ENCODE measurements at regions not wholly inside any gene's neighbourhood (a gene's known extent, or its start where the extent isn't known, plus 50 kb on each side); places are given as distances from the start of the nearest gene placed in this dataset.
"Not testable (repeated sequence)": the region's sequence is repeated elsewhere in the genome, so short reads cannot be mapped to it uniquely, and the experiment has no call there.

- Histone ChIP-seq H3K27ac (ENCODE audit: low read depth, low read length) (no peak overlapping the region), H3K9me3 (ENCODE audit: control insufficient read depth in 5 of 5, low read length in 5 of 5) (peaks cover 0 to 14% (median 0%) of the 10 kb centered on the region in 5 donors), H3K27me3 (ENCODE audit: control insufficient read depth in 5 of 5, insufficient read depth in 4 of 5, low read length in 5 of 5) (no peaks in the 10 kb centered on the region), H3K4me3 (ENCODE audit: low read depth in 1 of 5, low read length in 5 of 5) (no peak overlapping the region), H3K4me1 (ENCODE audit: control insufficient read depth in 5 of 5, insufficient read depth in 5 of 5, low read length in 5 of 5) (no peaks in the 10 kb centered on the region), H3K36me3 (ENCODE audit: control insufficient read depth in 5 of 5, insufficient read depth in 5 of 5, low read length in 5 of 5) (no peaks in the 10 kb centered on the region), H3K9ac (ENCODE audit: low read length in 5 of 5) (no peak overlapping the region)
Observed at GRCh38 chr4:100340512-100341485, 150.5 kb upstream of the DDIT4L start.

GRCh38 chr4:100339870-100340269 lies 149.6 kb upstream of the DDIT4L start:
- Histone ChIP-seq H3K9ac (ENCODE audit: low read length in 5 of 5) (no peak overlapping the region), H3K36me3 (ENCODE audit: control insufficient read depth in 5 of 5, insufficient read depth in 5 of 5, low read length in 5 of 5) (no peaks in the 10 kb centered on the region), H3K4me3 (ENCODE audit: low read depth in 1 of 5, low read length in 5 of 5) (no peak overlapping the region), H3K27ac (ENCODE audit: low read depth, low read length) (no peak overlapping the region), H3K27me3 (ENCODE audit: control insufficient read depth in 5 of 5, insufficient read depth in 4 of 5, low read length in 5 of 5) (no peaks in the 10 kb centered on the region), H3K9me3 (ENCODE audit: control insufficient read depth in 5 of 5, low read length in 5 of 5) (peaks cover 0 to 17% (median 0%) of the 10 kb centered on the region in 5 donors), H3K4me1 (ENCODE audit: control insufficient read depth in 5 of 5, insufficient read depth in 5 of 5, low read length in 5 of 5) (no peaks in the 10 kb centered on the region)

GRCh38 chr4:100333491-100333890 lies 143.2 kb upstream of the DDIT4L start:
- H3K9ac ChIP-seq (ENCODE audit: low read length in 5 of 5); H3K27ac ChIP-seq (ENCODE audit: low read depth, low read length); H3K27me3 ChIP-seq (ENCODE audit: control insufficient read depth in 5 of 5, insufficient read depth in 4 of 5, low read length in 5 of 5); H3K4me3 ChIP-seq (ENCODE audit: low read depth in 1 of 5, low read length in 5 of 5); H3K4me1 ChIP-seq (ENCODE audit: control insufficient read depth in 5 of 5, insufficient read depth in 5 of 5, low read length in 5 of 5); H3K36me3 ChIP-seq (ENCODE audit: control insufficient read depth in 5 of 5, insufficient read depth in 5 of 5, low read length in 5 of 5): not testable (repeated sequence)
- H3K9me3 ChIP-seq (ENCODE audit: control insufficient read depth in 5 of 5, low read length in 5 of 5) = peaks cover 2 to 27% (median 7%) of the 10 kb centered on the region in 5 donors

- peaks cover 0 to 25% (median 15%) of the 10 kb centered on the region in 5 donors for H3K4me1 ChIP-seq (ENCODE audit: control insufficient read depth in 5 of 5, insufficient read depth in 5 of 5, low read length in 5 of 5)
- H3K9me3 ChIP-seq (ENCODE audit: control insufficient read depth in 5 of 5, low read length in 5 of 5) = no peaks in the 10 kb centered on the region
- no peaks in the 10 kb centered on the region for H3K27me3 ChIP-seq (ENCODE audit: control insufficient read depth in 5 of 5, insufficient read depth in 4 of 5, low read length in 5 of 5)
- H3K27ac ChIP-seq (ENCODE audit: low read depth, low read length) = no peak overlapping the region
- no peaks in the 10 kb centered on the region for H3K36me3 ChIP-seq (ENCODE audit: control insufficient read depth in 5 of 5, insufficient read depth in 5 of 5, low read length in 5 of 5)
- H3K9ac ChIP-seq (ENCODE audit: low read length in 5 of 5) = peak overlapping the region in 2 of 5 donors; percentile 23 to 32
- H3K4me3 ChIP-seq (ENCODE audit: low read depth in 1 of 5, low read length in 5 of 5) = peak overlapping the region in 4 of 5 donors; percentile 16 to 44 (median 29)
Observed at GRCh38 chr4:100317032-100317864, 127.0 kb upstream of the DDIT4L start.

- H3K36me3 ChIP-seq (ENCODE audit: control insufficient read depth in 5 of 5, insufficient read depth in 5 of 5, low read length in 5 of 5) = no peaks in the 10 kb centered on the region
- H3K9me3 ChIP-seq (ENCODE audit: control insufficient read depth in 5 of 5, low read length in 5 of 5) = no peaks in the 10 kb centered on the region
- no peak overlapping the region for H3K4me3 ChIP-seq (ENCODE audit: low read depth in 1 of 5, low read length in 5 of 5)
- no peaks in the 10 kb centered on the region for H3K27me3 ChIP-seq (ENCODE audit: control insufficient read depth in 5 of 5, insufficient read depth in 4 of 5, low read length in 5 of 5)
- H3K27ac ChIP-seq (ENCODE audit: low read depth, low read length) = no peak overlapping the region
- no peak overlapping the region for H3K9ac ChIP-seq (ENCODE audit: low read length in 5 of 5)
- peaks cover 0 to 25% (median 15%) of the 10 kb centered on the region in 5 donors for H3K4me1 ChIP-seq (ENCODE audit: control insufficient read depth in 5 of 5, insufficient read depth in 5 of 5, low read length in 5 of 5)
Observed at GRCh38 chr4:100314057-100314456, 123.8 kb upstream of the DDIT4L start.

- H3K27me3 ChIP-seq (ENCODE audit: control insufficient read depth in 5 of 5, insufficient read depth in 4 of 5, low read length in 5 of 5) = no peaks in the 10 kb centered on the region
- H3K9me3 ChIP-seq (ENCODE audit: control insufficient read depth in 5 of 5, low read length in 5 of 5) = no peaks in the 10 kb centered on the region
- no peaks in the 10 kb centered on the region for H3K36me3 ChIP-seq (ENCODE audit: control insufficient read depth in 5 of 5, insufficient read depth in 5 of 5, low read length in 5 of 5)
- no peak overlapping the region for H3K9ac ChIP-seq (ENCODE audit: low read length in 5 of 5)
- no peak overlapping the region for H3K4me3 ChIP-seq (ENCODE audit: low read depth in 1 of 5, low read length in 5 of 5)
- H3K4me1 ChIP-seq (ENCODE audit: control insufficient read depth in 5 of 5, insufficient read depth in 5 of 5, low read length in 5 of 5) = peaks cover 0 to 22% (median 15%) of the 10 kb centered on the region in 5 donors
- no peak overlapping the region for H3K27ac ChIP-seq (ENCODE audit: low read depth, low read length)
Observed at GRCh38 chr4:100312615-100313350, 122.5 kb upstream of the DDIT4L start.

- Histone ChIP-seq H3K27ac (ENCODE audit: low read depth, low read length) (no peak overlapping the region), H3K9ac (ENCODE audit: low read length in 5 of 5) (no peak overlapping the region), H3K4me3 (ENCODE audit: low read depth in 1 of 5, low read length in 5 of 5) (no peak overlapping the region), H3K27me3 (ENCODE audit: control insufficient read depth in 5 of 5, insufficient read depth in 4 of 5, low read length in 5 of 5) (no peaks in the 10 kb centered on the region), H3K9me3 (ENCODE audit: control insufficient read depth in 5 of 5, low read length in 5 of 5) (no peaks in the 10 kb centered on the region), H3K4me1 (ENCODE audit: control insufficient read depth in 5 of 5, insufficient read depth in 5 of 5, low read length in 5 of 5) (peaks cover 0 to 12% (median 4%) of the 10 kb centered on the region in 5 donors), H3K36me3 (ENCODE audit: control insufficient read depth in 5 of 5, insufficient read depth in 5 of 5, low read length in 5 of 5) (no peaks in the 10 kb centered on the region)
Observed at GRCh38 chr4:100311181-100311580, 120.9 kb upstream of the DDIT4L start.

GRCh38 chr4:100306018-100306417 lies 115.8 kb upstream of the DDIT4L start:
- Histone ChIP-seq H3K9ac (ENCODE audit: low read length in 5 of 5) (no peak overlapping the region), H3K4me3 (ENCODE audit: low read depth in 1 of 5, low read length in 5 of 5) (no peak overlapping the region), H3K27ac (ENCODE audit: low read depth, low read length) (no peak overlapping the region), H3K27me3 (ENCODE audit: control insufficient read depth in 5 of 5, insufficient read depth in 4 of 5, low read length in 5 of 5) (no peaks in the 10 kb centered on the region), H3K9me3 (ENCODE audit: control insufficient read depth in 5 of 5, low read length in 5 of 5) (no peaks in the 10 kb centered on the region), H3K4me1 (ENCODE audit: control insufficient read depth in 5 of 5, insufficient read depth in 5 of 5, low read length in 5 of 5) (no peaks in the 10 kb centered on the region), H3K36me3 (ENCODE audit: control insufficient read depth in 5 of 5, insufficient read depth in 5 of 5, low read length in 5 of 5) (no peaks in the 10 kb centered on the region)

GRCh38 chr4:100302061-100303026 lies 112.1 kb upstream of the DDIT4L start:
- no peak overlapping the region for H3K27ac ChIP-seq (ENCODE audit: low read depth, low read length)
- H3K9ac ChIP-seq (ENCODE audit: low read length in 5 of 5) = no peak overlapping the region
- no peaks in the 10 kb centered on the region for H3K36me3 ChIP-seq (ENCODE audit: control insufficient read depth in 5 of 5, insufficient read depth in 5 of 5, low read length in 5 of 5)
- no peak overlapping the region for H3K4me3 ChIP-seq (ENCODE audit: low read depth in 1 of 5, low read length in 5 of 5)
- H3K4me1 ChIP-seq (ENCODE audit: control insufficient read depth in 5 of 5, insufficient read depth in 5 of 5, low read length in 5 of 5) = peaks cover 0 to 6% (median 0%) of the 10 kb centered on the region in 5 donors
- no peaks in the 10 kb centered on the region for H3K27me3 ChIP-seq (ENCODE audit: control insufficient read depth in 5 of 5, insufficient read depth in 4 of 5, low read length in 5 of 5)
- no peaks in the 10 kb centered on the region for H3K9me3 ChIP-seq (ENCODE audit: control insufficient read depth in 5 of 5, low read length in 5 of 5)
